Stimulated activated effector memory CD8-positive, alpha-beta T cell treated with anti-CD3 and anti-CD28 coated beads, Interleukin-12 subunit alpha, Interleukin-12 subunit beta, amount 100 ng/mL, for 72 hours (primary cell): ENCODE measurements at regions not wholly inside any gene's neighbourhood (a gene's known extent, or its start where the extent isn't known, plus 50 kb on each side); places are given as distances from the start of the nearest gene placed in this dataset.
"Not testable (repeated sequence)": the region's sequence is repeated elsewhere in the genome, so short reads cannot be mapped to it uniquely, and the experiment has no call there.

Experiments used
- ATAC-seq: fragments of 150-1000 bp; cut with Tn5 transposase; 2 replicates; pipeline ENCODE4 v1.10.0; 2021
- DNase-seq, 2 donors: peaks; one replicate each; pipeline ENCODE4 v3.0.0; 2021 to 2022; ENCODE audit warnings: low spot score in 2 of 2
- H3K27ac Mint-ChIP-seq: one replicate; pipeline ENCODE4 v1.8.0; 2022; ENCODE audit warnings: mild to moderate bottlenecking, mixed read lengths
- H3K36me3 Mint-ChIP-seq: one replicate; pipeline ENCODE4 v1.8.0; 2022; ENCODE audit warnings: mild to moderate bottlenecking, mixed read lengths
- H3K4me1 Mint-ChIP-seq: one replicate; pipeline ENCODE4 v1.8.0; 2022; ENCODE audit warnings: mixed read lengths
- H3K4me3 Mint-ChIP-seq: one replicate; pipeline ENCODE4 v1.8.0; 2022; ENCODE audit warnings: mild to moderate bottlenecking, mixed read lengths
- H3K9me3 Mint-ChIP-seq: one replicate; pipeline ENCODE4 v1.8.0; 2022; ENCODE audit warnings: mixed read lengths

DNA sequence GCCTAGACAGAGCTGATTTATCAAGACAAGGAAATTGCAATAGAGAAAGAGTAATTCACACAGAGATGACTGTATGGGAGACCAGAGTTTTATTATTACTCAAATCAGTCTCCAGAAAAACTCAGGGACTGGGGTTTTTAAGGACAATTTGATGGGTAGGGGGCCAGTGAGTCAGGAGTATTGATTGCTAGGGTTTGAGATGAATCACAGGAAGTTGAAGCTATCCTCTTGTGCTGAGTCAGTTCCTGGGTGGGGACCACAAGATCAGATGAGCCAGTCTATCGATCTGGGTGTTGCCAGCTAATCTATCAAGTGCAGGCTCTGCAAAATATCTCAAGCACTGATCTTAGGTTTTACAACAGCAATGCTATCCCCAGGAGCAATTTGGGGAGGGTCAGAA is 87.4 kb upstream of the TGIF2LY start:
- H3K4me3 Mint-ChIP-seq, H3K4me1 Mint-ChIP-seq, H3K36me3 Mint-ChIP-seq, H3K9me3 Mint-ChIP-seq, ATAC-seq, DNase-seq, H3K27ac Mint-ChIP-seq: not testable (repeated sequence)

DNA sequence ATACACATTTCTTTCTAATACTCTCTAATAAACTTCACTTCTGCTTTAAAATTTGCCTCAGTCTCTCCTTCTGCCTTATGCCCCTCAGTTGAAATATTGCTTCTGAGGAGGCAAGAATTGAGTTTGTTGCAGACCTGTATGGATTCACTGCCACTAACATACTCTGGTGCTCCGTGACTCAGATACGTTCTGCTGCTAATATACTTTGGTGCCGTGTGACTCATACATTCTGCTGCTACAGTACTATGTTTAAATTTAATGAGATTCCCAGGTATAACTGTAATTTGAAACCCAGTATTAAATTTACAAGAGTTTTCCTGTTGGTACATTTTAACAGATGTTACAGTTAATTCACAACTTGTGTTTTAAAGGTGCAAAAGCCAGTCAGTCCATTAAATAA is 84.3 kb upstream of the TGIF2LY start:
- H3K4me1 Mint-ChIP-seq, H3K9me3 Mint-ChIP-seq, DNase-seq, H3K27ac Mint-ChIP-seq, H3K4me3 Mint-ChIP-seq, H3K36me3 Mint-ChIP-seq, ATAC-seq: not testable (repeated sequence)

DNA sequence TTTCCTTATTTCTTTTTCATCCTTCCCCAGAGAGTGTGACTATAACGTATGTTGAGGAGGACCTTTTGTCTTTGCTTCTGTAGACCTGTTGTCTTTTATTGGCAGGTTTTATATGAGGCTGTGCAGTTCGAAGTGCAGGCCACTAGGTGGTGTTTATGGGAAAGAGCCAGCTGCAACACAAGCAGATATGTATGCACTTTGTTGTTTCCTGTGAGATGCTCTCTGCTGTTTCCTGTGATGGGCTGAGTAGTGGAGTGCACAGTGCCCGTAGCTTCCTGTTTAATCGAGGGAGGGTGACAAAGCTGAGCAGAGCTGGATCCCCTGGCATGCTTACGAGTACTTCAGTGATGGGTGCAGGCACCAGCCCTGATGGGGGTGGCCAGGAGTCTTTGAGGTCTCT is 51.8 kb upstream of the TGIF2LY start:
- H3K9me3 Mint-ChIP-seq, H3K27ac Mint-ChIP-seq, H3K4me1 Mint-ChIP-seq, DNase-seq, H3K4me3 Mint-ChIP-seq, H3K36me3 Mint-ChIP-seq: not testable (repeated sequence)
- peak; percentile 34 for ATAC-seq
